ENCODE measurements at regions not wholly inside any gene's neighbourhood (a gene's known extent, or its start where the extent isn't known, plus 50 kb on each side); places are given as distances from the start of the nearest gene placed in this dataset.

DNA sequence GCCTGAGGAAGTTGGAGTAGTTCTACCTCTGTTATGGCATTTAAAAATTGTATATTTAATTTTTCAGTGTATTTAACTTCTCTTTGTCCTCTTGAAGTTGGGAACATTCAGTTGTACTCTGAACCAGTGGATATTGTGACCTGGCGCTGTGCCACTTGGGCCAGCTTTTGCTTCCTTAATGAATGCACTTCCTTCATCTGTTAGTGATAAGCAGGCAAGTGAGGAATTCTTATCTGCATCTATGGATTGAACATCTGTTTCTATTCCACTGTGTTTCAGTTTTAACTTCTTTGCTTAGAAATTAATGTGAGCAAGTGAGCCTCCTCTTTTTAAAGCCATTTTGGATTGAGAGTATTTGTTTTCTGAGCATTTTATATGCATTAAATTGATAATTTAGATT, 128.3 kb downstream of the UCHL1 start:
- TF ChIP-seq, protein P1, sequence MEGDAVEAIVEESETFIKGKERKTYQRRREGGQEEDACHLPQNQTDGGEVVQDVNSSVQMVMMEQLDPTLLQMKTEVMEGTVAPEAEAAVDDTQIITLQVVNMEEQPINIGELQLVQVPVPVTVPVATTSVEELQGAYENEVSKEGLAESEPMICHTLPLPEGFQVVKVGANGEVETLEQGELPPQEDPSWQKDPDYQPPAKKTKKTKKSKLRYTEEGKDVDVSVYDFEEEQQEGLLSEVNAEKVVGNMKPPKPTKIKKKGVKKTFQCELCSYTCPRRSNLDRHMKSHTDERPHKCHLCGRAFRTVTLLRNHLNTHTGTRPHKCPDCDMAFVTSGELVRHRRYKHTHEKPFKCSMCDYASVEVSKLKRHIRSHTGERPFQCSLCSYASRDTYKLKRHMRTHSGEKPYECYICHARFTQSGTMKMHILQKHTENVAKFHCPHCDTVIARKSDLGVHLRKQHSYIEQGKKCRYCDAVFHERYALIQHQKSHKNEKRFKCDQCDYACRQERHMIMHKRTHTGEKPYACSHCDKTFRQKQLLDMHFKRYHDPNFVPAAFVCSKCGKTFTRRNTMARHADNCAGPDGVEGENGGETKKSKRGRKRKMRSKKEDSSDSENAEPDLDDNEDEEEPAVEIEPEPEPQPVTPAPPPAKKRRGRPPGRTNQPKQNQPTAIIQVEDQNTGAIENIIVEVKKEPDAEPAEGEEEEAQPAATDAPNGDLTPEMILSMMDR (conservative IDR thresholded peaks at IDR 0.05; ENCODE audit: low read depth, low read length): no peak
- DNase-seq (ENCODE audit: low read depth): no peak
- no peak overlapping the region for H3K4me3 ChIP-seq (ENCODE audit: low read depth, low read length)

DNA sequence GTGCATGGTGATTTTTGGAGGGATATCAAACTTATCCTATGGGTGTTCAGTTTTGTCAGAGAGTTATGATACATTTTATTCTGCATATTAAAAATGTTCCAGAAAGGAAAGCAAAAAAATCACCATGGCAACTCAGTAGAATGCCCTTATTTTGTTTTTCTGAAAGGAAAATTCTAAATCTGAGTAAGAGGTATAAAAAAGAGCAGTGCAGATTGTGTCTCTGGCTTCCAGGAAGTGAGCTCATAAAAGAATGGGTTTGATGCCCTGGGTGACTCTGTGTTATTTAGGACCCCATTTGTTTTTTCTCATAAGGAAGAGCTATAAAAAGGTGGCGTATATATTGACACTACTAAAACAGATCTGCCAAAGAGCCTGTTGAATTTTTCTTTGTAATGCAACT, 128.8 kb downstream of the UCHL1 start:
- no peak overlapping the region for H3K4me3 ChIP-seq (ENCODE audit: low read depth, low read length)
- TF ChIP-seq, protein P1 (conservative IDR thresholded peaks at IDR 0.05; ENCODE audit: low read depth, low read length): no peak
- no peak for DNase-seq (ENCODE audit: low read depth)

DNA sequence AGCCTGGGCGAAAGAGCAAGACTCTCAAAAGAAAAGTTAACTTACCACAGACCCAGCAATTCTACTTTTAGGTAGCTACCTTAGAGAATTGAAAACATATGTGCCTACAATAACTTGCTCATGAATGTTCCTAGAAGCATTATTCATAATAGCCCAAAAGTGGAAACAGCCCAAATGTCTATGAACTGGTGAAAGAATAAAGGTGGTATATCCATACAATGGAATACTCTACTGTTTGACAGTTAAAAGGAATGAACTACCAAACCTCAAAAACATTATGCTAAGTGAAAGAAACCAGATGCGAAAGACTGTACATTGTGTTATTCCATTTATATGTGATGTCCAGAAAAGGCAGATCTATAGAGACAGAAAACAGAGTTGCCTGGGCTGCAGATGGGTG, 131.4 kb downstream of the UCHL1 start:
- H3K4me3 ChIP-seq (ENCODE audit: low read depth, low read length): no peak overlapping the region
- TF ChIP-seq, protein P1 (conservative IDR thresholded peaks at IDR 0.05; ENCODE audit: low read depth, low read length): no peak

DNA sequence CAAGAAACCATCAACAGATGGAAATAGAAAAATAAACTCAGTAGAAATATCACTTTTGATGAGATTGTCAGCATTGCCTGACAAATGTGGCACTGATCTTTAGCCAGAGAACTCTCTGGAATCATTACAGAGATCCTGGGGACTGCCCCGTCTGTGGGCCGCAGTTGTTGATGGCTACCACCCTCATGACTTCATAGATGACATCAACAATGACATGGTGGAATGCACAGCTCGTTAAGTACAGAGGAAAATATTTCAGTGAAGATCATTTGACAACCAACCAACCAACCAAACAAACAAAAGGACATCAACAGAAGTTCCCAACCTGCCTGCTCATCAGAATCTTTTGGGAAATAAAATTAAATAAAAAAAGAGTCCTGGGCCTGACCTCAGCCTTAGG, 132.6 kb downstream of the UCHL1 start:
- TF ChIP-seq, protein P1 (conservative IDR thresholded peaks at IDR 0.05; ENCODE audit: low read depth, low read length): no peak
- H3K4me3 ChIP-seq (ENCODE audit: low read depth, low read length): no peak overlapping the region
- DNase-seq (ENCODE audit: low read depth): no peak

More for the DNA sequence above, 131.4 kb downstream of the UCHL1 start:
- DNase-seq (ENCODE audit: low read depth): no peak

DNA sequence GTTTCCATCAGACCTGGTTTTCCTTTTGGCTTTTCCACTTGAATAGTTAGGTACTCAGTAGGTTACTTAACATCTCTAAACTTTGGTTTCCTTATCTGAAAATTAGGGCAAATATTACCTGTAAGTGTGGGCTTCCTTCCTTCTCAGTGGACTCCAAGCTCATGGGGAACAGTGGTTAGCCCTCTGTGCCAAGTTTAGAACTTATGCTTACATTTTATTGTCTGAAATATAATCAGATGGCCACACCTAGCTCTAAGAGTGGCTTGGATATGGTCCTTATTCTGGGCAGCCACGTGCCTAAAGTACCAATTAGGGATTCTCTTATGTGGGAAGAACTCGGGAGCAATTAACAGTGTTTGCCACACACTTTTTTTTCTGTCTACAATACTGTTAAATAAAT, 133.9 kb downstream of the UCHL1 start:
- no peak overlapping the region for H3K4me3 ChIP-seq (ENCODE audit: low read depth, low read length)
- TF ChIP-seq, protein P1 (conservative IDR thresholded peaks at IDR 0.05; ENCODE audit: low read depth, low read length): no peak
- DNase-seq (ENCODE audit: low read depth): no peak

DNA sequence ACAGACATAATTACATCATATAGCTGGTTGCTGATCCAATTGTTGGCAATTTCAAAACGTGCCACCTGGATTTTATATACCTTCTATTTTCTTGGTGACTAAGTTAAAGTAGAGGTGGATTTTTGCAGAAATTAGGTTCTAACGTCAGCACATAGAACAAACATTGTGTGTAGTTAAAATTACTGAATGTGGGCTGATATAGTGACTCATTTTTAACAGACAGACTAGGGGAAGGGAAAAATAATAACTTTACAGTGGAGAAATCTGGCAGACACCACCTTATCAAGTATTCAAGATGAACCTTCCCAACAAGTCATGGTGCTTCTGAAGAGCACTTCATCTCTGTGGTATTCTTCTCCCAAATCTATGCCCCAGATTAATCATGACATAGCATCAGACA, 134.5 kb downstream of the UCHL1 start:
- DNase-seq (ENCODE audit: low read depth): no peak
- no peak overlapping the region for H3K4me3 ChIP-seq (ENCODE audit: low read depth, low read length)
- TF ChIP-seq, protein P1 (conservative IDR thresholded peaks at IDR 0.05; ENCODE audit: low read depth, low read length): no peak

DNA sequence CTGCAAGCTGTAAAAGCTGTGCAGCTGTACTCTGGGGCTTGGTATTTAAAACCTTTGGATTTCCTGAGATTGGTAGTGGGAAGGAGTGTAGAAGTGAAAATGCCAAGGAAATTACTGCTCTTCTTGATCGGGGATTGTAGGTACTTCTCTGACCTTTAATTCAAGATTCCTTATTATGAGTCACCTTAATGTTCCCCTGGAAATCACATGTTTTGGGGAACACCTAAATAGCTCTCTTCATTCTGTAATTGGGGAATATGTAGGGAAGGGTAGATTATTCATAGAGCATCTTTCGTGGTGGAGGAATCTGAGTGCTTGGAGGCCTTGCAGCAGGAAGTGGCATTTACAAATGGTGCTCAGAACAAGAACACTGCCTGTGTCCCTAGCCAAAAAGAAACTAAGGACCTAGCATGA, 137.8 kb downstream of the UCHL1 start:
- DNase-seq (ENCODE audit: low read depth): no peak

More for the DNA sequence above, 137.8 kb downstream of the UCHL1 start:
- no peak overlapping the region for H3K4me3 ChIP-seq (ENCODE audit: low read depth, low read length)
- TF ChIP-seq, protein P1 (conservative IDR thresholded peaks at IDR 0.05; ENCODE audit: low read depth, low read length): no peak
